Mesodermal cell (in vitro differentiated cells): ENCODE measurements at regions not wholly inside any gene's neighbourhood (a gene's known extent, or its start where the extent isn't known, plus 50 kb on each side); places are given as distances from the start of the nearest gene placed in this dataset.

Source experiments
- H3K27ac ChIP-seq: 2 replicates; pipeline ENCODE4 v1.7.0; 2013; ENCODE audit warnings: mild to moderate bottlenecking, low read depth, low read length, moderate library complexity; ENCODE audit not compliant: severe bottlenecking
- H3K36me3 ChIP-seq: 2 replicates; pipeline ENCODE4 v1.7.1; 2013; ENCODE audit warnings: mild to moderate bottlenecking, low read length, moderate library complexity; ENCODE audit not compliant: control insufficient read depth, insufficient read depth
- H3K4me1 ChIP-seq: one replicate; pipeline ENCODE4 v1.7.1; 2013; ENCODE audit warnings: mild to moderate bottlenecking, low read length; ENCODE audit not compliant: insufficient read depth, control insufficient read depth, poor library complexity, severe bottlenecking
- H3K4me3 ChIP-seq: 2 replicates; pipeline ENCODE4 v1.7.0; 2013; ENCODE audit warnings: low read length, control low read depth, mild to moderate bottlenecking; ENCODE audit not compliant: insufficient read depth, poor library complexity, severe bottlenecking; ENCODE audit errors: extremely low read depth
- H3K9me3 ChIP-seq: 2 replicates; pipeline ENCODE4 v1.7.1; 2013; ENCODE audit warnings: mild to moderate bottlenecking, low read length, moderate library complexity; ENCODE audit not compliant: control insufficient read depth
- WGBS, 2 experiments: methylation state at CpG; one replicate each; pipeline ENCODE4 v1.1.5; 2013; ENCODE audit warnings: missing lambda C conversion rate in 2 of 2; ENCODE audit not compliant: insufficient coverage in 2 of 2; 5-methylcytosine and 5-hydroxymethylcytosine counted together

DNA sequence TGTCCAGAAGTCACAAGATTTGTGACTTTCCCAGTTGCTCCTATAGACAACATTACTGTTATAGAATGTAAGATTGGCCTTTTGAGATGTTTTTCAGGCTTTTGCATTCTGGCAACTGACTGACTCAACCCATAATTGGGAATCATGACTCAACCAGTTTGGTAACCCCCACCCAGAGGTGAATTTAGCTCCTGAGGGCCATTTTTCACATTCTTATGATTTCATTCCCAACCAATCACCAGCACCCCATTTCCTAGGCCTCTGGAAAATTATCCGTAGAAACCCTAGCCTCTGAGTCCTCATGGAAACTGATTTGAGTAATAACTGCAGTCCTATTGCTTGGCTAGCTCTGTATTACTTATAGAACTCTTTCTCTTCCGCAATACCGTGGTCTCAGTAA is 626.0 kb upstream of the SEL1L start:
- Histone ChIP-seq H3K27ac (no peak overlapping the region), H3K9me3 (peaks cover 11% of the 10 kb centered on the region), H3K4me1 (no peaks in the 10 kb centered on the region), H3K36me3 (no peaks in the 10 kb centered on the region), H3K4me3 (no peak overlapping the region)
- 94 to 100% methylated on average over 1 to 3 of the region's 3 CpGs for WGBS, 2 experiments

DNA sequence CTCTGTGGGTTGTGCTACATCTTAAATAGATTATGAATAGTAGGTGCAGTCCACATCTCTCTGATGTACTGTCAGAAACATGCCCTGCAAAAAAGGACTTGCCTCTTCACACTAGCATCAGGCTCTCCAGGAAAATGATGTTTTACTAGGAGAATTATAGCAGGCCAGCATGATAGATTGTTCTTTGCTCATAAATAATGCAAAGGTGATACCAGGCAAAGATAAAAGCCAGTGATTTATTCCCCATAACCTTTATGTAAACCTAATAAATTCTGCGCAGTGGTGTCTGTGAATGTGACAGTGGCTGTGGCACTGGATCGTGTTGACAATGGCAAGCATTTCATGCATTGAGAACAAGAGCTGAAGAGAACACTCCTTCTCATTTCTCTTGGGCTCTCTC is 646.5 kb upstream of the SEL1L start:
- WGBS, 2 experiments = no CpG with 5 or more reads among the region's 2 CpGs
- Histone ChIP-seq H3K36me3 (no peaks in the 10 kb centered on the region), H3K4me3 (no peak overlapping the region), H3K9me3 (no peaks in the 10 kb centered on the region), H3K27ac (no peak overlapping the region), H3K4me1 (no peaks in the 10 kb centered on the region)

DNA sequence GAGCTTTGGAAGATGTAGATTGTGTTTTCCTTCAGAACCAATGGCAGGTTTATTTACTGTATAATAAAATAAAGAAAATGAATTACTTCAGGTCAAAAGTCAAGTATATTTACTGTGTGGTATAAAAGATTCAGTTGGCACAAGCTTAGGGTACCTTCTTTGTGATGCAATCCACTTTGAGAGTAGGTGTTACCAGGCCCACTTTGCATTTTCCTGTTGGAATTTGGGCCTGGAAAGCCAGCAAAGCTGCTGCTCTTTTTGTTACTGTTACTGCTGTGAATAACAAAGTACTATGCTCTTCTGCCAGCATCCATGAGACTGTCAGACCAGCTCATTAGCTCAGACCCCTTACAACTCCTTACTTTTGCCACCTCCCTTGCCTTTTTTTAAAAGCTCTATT is 649.0 kb upstream of the SEL1L start:
- no peaks in the 10 kb centered on the region for H3K36me3 ChIP-seq
- H3K4me3 ChIP-seq = no peak overlapping the region
- H3K4me1 ChIP-seq = no peaks in the 10 kb centered on the region

DNA sequence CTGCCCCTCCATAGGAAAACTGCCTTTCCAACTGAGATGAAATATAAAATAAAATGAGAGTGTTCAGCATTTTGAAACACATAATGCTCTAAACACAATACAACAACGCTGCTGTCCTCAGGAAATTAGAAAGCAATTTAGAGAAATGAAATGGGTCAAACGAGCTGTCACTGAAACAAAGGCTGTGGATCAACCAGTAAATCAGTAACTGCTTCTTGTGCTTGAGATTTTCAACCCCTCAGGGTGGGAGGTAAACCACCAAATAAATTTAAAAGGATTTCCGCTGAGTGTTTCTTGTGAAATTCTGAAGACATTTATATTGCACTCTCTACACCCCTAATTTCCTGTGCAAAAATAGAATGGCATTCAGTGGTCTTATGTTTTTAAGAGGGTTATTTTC is 657.1 kb upstream of the SEL1L start:
- no peaks in the 10 kb centered on the region for H3K4me1 ChIP-seq
- WGBS, 2 experiments = 61% methylated on average over 2 of the region's 3 CpGs; no CpG with 5 or more reads in 1 of the 2 experiments
- H3K4me3 ChIP-seq = no peak overlapping the region
- H3K36me3 ChIP-seq = no peaks in the 10 kb centered on the region
- no peak overlapping the region for H3K27ac ChIP-seq
- H3K9me3 ChIP-seq = no peaks in the 10 kb centered on the region

More for the DNA sequence above, 649.0 kb upstream of the SEL1L start:
- no peak overlapping the region for H3K27ac ChIP-seq
- no peaks in the 10 kb centered on the region for H3K9me3 ChIP-seq

DNA sequence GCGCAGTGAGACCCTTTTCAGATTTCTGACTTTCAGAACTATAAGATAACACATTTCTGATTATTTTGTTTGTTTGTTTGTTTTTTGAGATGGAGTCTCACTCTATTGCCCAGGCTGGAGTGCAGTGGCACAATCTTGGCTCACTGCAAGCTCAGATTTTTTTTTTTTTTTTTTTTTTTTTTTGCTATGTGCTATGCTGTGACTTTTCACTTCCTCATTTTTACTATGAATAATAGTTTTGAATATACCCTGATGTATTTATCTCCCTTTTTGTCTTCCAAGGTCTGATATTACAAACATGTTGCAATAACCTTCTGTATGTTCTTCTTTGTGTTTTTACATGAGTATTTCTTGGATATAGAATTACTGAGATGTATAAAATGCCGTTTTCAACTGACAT is 658.7 kb upstream of the SEL1L start:
- Histone ChIP-seq H3K27ac (no peak overlapping the region), H3K36me3 (no peaks in the 10 kb centered on the region), H3K4me3 (no peak overlapping the region), H3K4me1 (peaks cover 2% of the 10 kb centered on the region), H3K9me3 (no peaks in the 10 kb centered on the region)
- no CpG with 5 or more reads among the region's 2 CpGs for WGBS, 2 experiments

DNA sequence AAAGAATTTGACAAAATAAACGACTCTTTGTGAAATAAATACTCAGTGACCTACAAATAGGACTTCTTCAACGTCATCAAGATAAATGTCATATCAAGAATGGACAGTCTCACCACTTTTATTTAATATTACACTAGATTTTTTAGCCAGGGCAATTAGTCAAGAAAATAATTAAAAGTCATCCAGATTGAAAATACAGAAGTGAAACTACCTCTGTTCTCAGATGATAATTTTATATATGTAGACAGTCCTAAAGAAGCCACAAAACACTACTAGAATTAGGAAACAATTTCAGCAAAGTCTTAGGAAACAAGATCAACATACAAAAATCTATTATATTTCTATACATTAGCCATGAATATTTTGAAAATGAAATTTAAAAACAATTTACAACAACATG is 689.6 kb upstream of the SEL1L start:
- no CpG with 5 or more reads among the region's 2 CpGs for WGBS, 2 experiments

DNA sequence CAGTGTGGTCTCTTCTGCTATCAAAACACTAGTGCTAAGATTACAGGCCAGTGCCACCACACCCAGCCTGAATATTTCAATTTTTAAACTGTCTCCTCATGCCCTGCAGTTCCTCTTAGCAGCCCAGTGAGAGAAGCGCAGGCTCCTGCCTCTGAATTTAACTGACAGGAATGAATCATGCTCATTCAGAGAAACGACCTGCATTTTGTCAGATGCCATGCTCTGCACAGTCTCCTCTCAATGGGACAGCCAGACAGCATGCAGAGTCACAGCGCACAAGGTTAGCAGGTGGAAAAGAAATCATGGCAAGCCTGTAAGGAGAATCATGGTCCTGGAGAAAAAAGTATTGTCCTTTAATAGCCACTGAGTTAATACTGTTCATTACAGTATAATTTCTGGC is 691.0 kb upstream of the SEL1L start:
- Histone ChIP-seq H3K9me3 (no peaks in the 10 kb centered on the region), H3K27ac (no peak overlapping the region), H3K36me3 (no peaks in the 10 kb centered on the region), H3K4me1 (no peaks in the 10 kb centered on the region), H3K4me3 (no peak overlapping the region)
- WGBS, 2 experiments = 81 to 86% methylated on average over 2 to 3 of the region's 3 CpGs

More for the DNA sequence above, 689.6 kb upstream of the SEL1L start:
- no peaks in the 10 kb centered on the region for H3K36me3 ChIP-seq
- H3K4me1 ChIP-seq = no peaks in the 10 kb centered on the region
- H3K4me3 ChIP-seq = no peak overlapping the region
- no peak overlapping the region for H3K27ac ChIP-seq
- H3K9me3 ChIP-seq = no peaks in the 10 kb centered on the region

DNA sequence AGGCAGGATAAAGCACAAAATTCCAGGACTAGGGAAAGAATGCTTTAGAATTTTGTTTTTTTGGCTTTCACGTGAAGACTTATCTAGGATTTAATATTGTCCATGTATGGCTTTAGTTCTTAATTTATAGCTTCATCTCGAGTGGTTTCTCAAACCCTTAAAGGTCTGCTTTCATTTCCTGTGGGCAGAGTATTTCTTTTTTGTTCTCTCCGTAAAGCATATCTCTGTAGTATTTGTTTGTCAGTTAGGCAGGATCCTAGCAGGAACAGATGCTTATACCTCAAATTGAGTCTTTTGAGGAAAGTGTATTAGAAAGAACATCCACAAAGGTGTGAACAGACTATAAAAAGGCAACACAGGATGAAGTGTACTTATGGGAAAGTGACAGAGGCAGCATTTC is 697.1 kb upstream of the SEL1L start:
- 100% methylated on average over 1 of the region's 3 CpGs; no CpG with 5 or more reads in 1 of the 2 experiments for WGBS, 2 experiments
- Histone ChIP-seq H3K4me3 (no peak overlapping the region), H3K27ac (no peak overlapping the region), H3K9me3 (no peaks in the 10 kb centered on the region), H3K4me1 (no peaks in the 10 kb centered on the region), H3K36me3 (no peaks in the 10 kb centered on the region)

DNA sequence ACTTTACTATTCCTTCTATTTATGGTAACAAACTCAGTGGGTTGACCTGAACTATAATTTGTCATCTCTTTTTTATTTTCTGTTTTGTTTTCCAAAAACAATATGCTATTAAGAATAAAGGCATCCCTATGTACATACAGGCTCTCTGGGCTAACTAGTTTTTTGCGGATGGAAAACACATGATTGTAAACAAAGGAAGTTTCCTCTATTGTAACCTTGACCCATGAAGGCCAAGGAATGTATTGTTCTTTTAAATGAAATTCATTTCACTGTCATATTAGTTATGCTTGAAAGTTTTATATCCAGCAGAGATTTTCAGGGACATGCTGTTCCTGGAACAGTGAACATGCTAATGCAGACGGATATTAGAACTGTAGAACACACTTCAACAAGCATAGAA is 705.0 kb upstream of the SEL1L start:
- H3K4me3 ChIP-seq = no peak overlapping the region
- no peaks in the 10 kb centered on the region for H3K4me1 ChIP-seq
- no CpG with 5 or more reads among the region's 2 CpGs for WGBS, 2 experiments
- H3K9me3 ChIP-seq = no peaks in the 10 kb centered on the region
- no peaks in the 10 kb centered on the region for H3K36me3 ChIP-seq
- H3K27ac ChIP-seq = no peak overlapping the region

DNA sequence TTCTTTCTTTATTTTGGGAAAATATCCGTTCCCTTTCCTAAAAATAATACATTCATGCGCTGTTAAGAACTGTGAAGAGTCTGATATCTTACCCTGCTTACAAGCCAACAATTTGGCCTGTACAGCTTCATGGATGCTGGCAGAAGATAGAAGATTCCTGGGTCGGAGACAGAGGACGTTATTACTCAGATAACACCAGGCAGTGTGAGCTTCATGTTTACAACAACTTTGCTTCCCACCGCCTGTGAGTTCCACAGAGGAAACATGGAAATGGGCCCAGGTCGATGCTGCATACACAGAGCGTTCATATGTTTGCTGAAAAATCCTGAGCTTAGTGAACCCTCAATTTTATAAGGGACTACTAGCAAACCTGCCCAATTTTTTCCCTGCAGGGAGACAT is 705.6 kb upstream of the SEL1L start:
- Histone ChIP-seq H3K27ac (peak overlapping the region; percentile 42), H3K36me3 (no peaks in the 10 kb centered on the region), H3K9me3 (no peaks in the 10 kb centered on the region), H3K4me3 (no peak overlapping the region), H3K4me1 (no peaks in the 10 kb centered on the region)
- WGBS, 2 experiments = 83 to 84% methylated on average over 5 to 7 of the region's 7 CpGs

DNA sequence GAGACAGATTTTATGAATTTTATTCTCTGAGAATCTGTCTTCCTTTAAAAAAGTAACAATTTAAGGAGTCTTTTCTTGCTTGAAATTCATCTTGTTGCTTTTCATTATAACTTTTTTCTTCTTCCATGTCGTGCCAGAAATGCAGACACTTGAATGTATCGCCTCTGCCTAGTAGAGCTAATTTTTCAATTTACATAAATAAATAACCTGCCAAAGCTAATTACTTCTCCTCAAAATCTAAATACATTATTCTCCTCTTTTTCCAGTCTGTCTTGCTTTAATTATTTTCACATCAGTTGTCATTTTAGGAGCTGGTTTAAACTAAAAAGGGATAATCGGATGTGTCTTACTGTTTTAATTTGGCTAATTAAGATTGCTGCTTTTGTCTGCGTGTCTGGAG is 711.1 kb upstream of the SEL1L start:
- no peak overlapping the region for H3K4me3 ChIP-seq
- 76 to 77% methylated on average over 2 of the region's 4 CpGs for WGBS, 2 experiments
- H3K36me3 ChIP-seq = no peaks in the 10 kb centered on the region
- no peaks in the 10 kb centered on the region for H3K9me3 ChIP-seq
- no peak overlapping the region for H3K27ac ChIP-seq
- no peaks in the 10 kb centered on the region for H3K4me1 ChIP-seq

DNA sequence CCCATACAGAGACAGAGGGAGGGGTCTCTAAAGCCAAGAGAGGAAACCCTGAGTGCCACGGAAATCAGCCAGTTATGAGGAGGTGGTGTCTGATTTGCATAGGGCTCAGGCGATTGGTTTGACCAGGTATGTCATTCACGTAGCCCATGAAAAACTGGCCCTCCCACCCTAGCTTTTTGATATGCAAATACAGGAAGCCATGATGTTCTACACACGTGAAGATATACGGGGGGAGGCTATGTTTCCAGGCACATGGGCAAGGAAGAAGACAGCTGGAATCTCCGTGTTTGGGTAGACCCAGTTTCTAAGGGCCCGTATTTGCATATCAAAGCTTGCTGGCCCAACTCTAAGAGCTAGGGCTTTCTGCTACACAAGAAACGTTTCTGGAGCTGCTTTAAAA is 717.8 kb upstream of the SEL1L start:
- 86 to 87% methylated on average over 5 to 7 of the region's 8 CpGs for WGBS, 2 experiments
- Histone ChIP-seq H3K4me1 (no peaks in the 10 kb centered on the region), H3K4me3 (no peak overlapping the region), H3K9me3 (no peaks in the 10 kb centered on the region), H3K36me3 (no peaks in the 10 kb centered on the region), H3K27ac (no peak overlapping the region)
